DOHH2 (cell line): ENCODE measurements at regions not wholly inside any gene's neighbourhood (a gene's known extent, or its start where the extent isn't known, plus 50 kb on each side); places are given as distances from the start of the nearest gene placed in this dataset.

Source experiments
- H3F3A ChIP-seq: fragments of 200-600 bp; sonication (generic), shearing (Covaris generic); 2 replicates; pipeline ENCODE4 v1.6.0; 2016; ENCODE audit warnings: antibody characterized with exemption, mild to moderate bottlenecking; ENCODE audit not compliant: control insufficient read depth, insufficient read depth
- H3K27ac ChIP-seq: fragments of 200-600 bp; sonication (generic); 2 replicates; pipeline ENCODE4 v1.5.1; 2014; ENCODE audit warnings: low read depth, mild to moderate bottlenecking, low read length, moderate library complexity
- H3K27me3 ChIP-seq: fragments of 200-600 bp; sonication (generic); 2 replicates; pipeline ENCODE4 v1.6.1; 2014; ENCODE audit warnings: mild to moderate bottlenecking, low read length, mixed read lengths; ENCODE audit not compliant: control insufficient read depth
- H3K36me3 ChIP-seq: fragments of 200-600 bp; sonication (generic); 2 replicates; pipeline ENCODE4 v1.6.1; 2014; ENCODE audit warnings: mild to moderate bottlenecking, low read length, moderate library complexity, mixed read lengths; ENCODE audit not compliant: control insufficient read depth
- H3K4me1 ChIP-seq: fragments of 200-600 bp; sonication (generic); 2 replicates; pipeline ENCODE4 v1.6.1; 2014; ENCODE audit warnings: mild to moderate bottlenecking, low read length, mixed read lengths; ENCODE audit not compliant: control insufficient read depth
- H3K4me2 ChIP-seq: fragments of 200-600 bp; sonication (generic); 2 replicates; pipeline ENCODE4 v1.6.0; 2014; ENCODE audit warnings: mild to moderate bottlenecking, low read length, moderate library complexity
- H3K4me3 ChIP-seq: fragments of 200-600 bp; sonication (generic); 2 replicates; pipeline ENCODE4 v1.5.1; 2014; ENCODE audit warnings: mild to moderate bottlenecking, low read length, mixed read lengths
- H3K79me2 ChIP-seq: fragments of 200-600 bp; sonication (generic); 2 replicates; pipeline ENCODE4 v1.6.1; 2014; ENCODE audit warnings: mild to moderate bottlenecking, low read length, mixed read lengths; ENCODE audit not compliant: control insufficient read depth
- H3K9me2 ChIP-seq: fragments of 200-600 bp; sonication (generic); replicated peaks from 2 replicates; pipeline ENCODE4 v1.6.1; 2014; ENCODE audit warnings: mild to moderate bottlenecking, low read length, mixed read lengths; ENCODE audit not compliant: control insufficient read depth
- H3K9me3 ChIP-seq: fragments of 200-600 bp; sonication (generic); 2 replicates; pipeline ENCODE4 v1.6.1; 2014; ENCODE audit warnings: antibody characterized with exemption, low read length, mixed read lengths; ENCODE audit not compliant: control insufficient read depth, insufficient read depth
- H4K20me1 ChIP-seq: fragments of 200-600 bp; sonication (generic); 2 replicates; pipeline ENCODE4 v1.6.0; 2014; ENCODE audit warnings: low read depth, mild to moderate bottlenecking, antibody characterized with exemption, low read length, moderate library complexity; ENCODE audit not compliant: control insufficient read depth, insufficient read depth
- CTCF ChIP-seq: fragments of 200-600 bp; sonication (generic); IDR thresholded peaks from one replicate; pipeline ENCODE4 v1.5.1; 2014; ENCODE audit warnings: antibody characterized with exemption, mild to moderate bottlenecking, low read depth, low read length; ENCODE audit not compliant: poor library complexity, severe bottlenecking
- EZH2phosphoT487 ChIP-seq: fragments of 200-600 bp; sonication (generic); IDR thresholded peaks from 2 replicates; pipeline ENCODE4 v1.6.1; 2017; ENCODE audit warnings: borderline replicate concordance, mild to moderate bottlenecking, antibody characterized with exemption, low read length, moderate library complexity, mixed read lengths

DNA sequence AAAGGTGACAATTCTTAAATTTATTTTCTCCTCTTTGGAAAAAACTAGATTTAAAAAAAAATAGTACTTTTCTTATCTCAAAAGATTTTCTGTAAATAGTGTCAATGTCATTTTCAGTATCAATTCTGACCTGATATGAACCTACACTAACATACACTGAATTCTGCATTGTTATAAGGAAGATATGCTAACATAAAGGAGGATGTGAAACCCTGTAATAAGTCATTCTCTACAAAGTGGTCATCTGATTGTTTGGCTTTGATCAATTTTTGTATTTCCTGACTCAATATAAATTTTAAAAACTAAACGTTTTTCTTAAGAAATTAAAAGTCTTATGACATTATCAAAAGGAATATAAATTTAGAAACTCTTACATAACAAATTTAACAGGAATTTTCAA lies 233.6 kb upstream of the EDIL3 start:
- TF ChIP-seq CTCF (no peak), EZH2phosphoT487 (no peak)
- no peak overlapping the region for H3K27ac ChIP-seq
- no peaks in the 10 kb centered on the region for H3F3A ChIP-seq
- H3K4me2 ChIP-seq, result no peak overlapping the region
- H3K9me3 ChIP-seq, result no peaks in the 10 kb centered on the region
- no peaks in the 10 kb centered on the region for H3K36me3 ChIP-seq
- H3K4me3 ChIP-seq, result no peak overlapping the region
- no peaks in the 10 kb centered on the region for H4K20me1 ChIP-seq
- no peaks in the 10 kb centered on the region for H3K27me3 ChIP-seq
- H3K79me2 ChIP-seq, result no peaks in the 10 kb centered on the region
- no peaks in the 10 kb centered on the region for H3K9me2 ChIP-seq
- H3K4me1 ChIP-seq, result no peaks in the 10 kb centered on the region

DNA sequence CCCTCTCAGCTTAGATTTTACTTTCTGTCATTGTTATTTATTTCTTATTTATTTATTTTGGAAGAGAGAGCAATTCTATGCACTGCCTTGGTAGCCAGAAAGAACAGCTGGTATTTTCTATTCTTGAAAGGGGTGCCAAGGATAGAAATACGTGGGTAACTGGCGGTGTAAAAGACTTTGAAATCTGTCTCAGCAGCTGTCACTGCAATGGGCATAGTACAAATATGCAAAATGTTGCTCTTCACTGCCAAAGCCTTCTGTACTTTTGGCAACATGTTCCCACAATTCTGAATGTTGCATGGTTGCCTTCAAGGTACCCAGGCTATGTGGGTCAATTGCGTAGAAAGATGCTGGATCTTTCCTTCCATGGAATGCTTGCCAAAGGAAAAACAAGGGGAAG lies 230.2 kb upstream of the EDIL3 start:
- no peaks in the 10 kb centered on the region for H3K4me1 ChIP-seq
- H3K4me2 ChIP-seq, result no peak overlapping the region
- no peaks in the 10 kb centered on the region for H3K9me2 ChIP-seq
- no peaks in the 10 kb centered on the region for H3K27me3 ChIP-seq
- H3K79me2 ChIP-seq, result no peaks in the 10 kb centered on the region
- no peaks in the 10 kb centered on the region for H3F3A ChIP-seq
- no peaks in the 10 kb centered on the region for H3K36me3 ChIP-seq
- H3K27ac ChIP-seq, result no peak overlapping the region
- TF ChIP-seq EZH2phosphoT487 (no peak), CTCF (no peak)
- H3K4me3 ChIP-seq, result no peak overlapping the region
- no peaks in the 10 kb centered on the region for H3K9me3 ChIP-seq
- H4K20me1 ChIP-seq, result no peaks in the 10 kb centered on the region

- Histone ChIP-seq H3K4me1 (no peaks in the 10 kb centered on the region), H3K27ac (no peak overlapping the region), H3K4me2 (no peak overlapping the region), H3K4me3 (no peak overlapping the region), H4K20me1 (no peaks in the 10 kb centered on the region), H3K27me3 (no peaks in the 10 kb centered on the region), H3K36me3 (no peaks in the 10 kb centered on the region), H3F3A (no peaks in the 10 kb centered on the region), H3K9me2 (no peaks in the 10 kb centered on the region), H3K79me2 (no peaks in the 10 kb centered on the region), H3K9me3 (no peaks in the 10 kb centered on the region)
- TF ChIP-seq EZH2phosphoT487 (no peak), CTCF (no peak)
Measured at GRCh38 chr5:84606784-84607183, 222.1 kb upstream of the EDIL3 start.

DNA sequence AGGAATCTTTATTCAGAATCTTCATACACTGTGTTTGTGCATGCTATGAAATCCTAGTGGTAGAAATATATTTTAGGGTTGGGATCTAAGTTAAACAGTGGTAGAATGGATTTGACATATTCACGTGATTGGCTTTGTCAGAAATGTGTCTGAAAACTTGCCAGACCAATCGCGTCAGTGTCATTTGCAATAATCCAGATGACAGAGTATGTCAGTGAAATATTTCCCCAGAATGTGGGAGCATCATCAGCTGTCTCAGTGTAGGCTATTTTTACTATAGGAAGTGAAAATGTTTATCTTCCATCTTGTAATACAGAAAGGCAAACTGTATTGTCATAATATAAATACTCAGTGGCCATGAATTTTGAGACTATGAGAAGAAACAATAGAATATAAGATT lies 220.6 kb upstream of the EDIL3 start:
- Histone ChIP-seq H3K4me1 (no peaks in the 10 kb centered on the region), H3K4me2 (no peak overlapping the region)
- TF ChIP-seq CTCF (no peak), EZH2phosphoT487 (no peak)

More for the DNA sequence above, 220.6 kb upstream of the EDIL3 start:
- Histone ChIP-seq H3K4me3 (no peak overlapping the region), H3F3A (no peaks in the 10 kb centered on the region), H3K9me3 (no peaks in the 10 kb centered on the region), H3K27me3 (no peaks in the 10 kb centered on the region), H3K27ac (no peak overlapping the region), H3K36me3 (no peaks in the 10 kb centered on the region), H3K79me2 (no peaks in the 10 kb centered on the region), H4K20me1 (no peaks in the 10 kb centered on the region), H3K9me2 (no peaks in the 10 kb centered on the region)
